GM18498 (cell line): ENCODE measurements at regions not wholly inside any gene's neighbourhood (a gene's known extent, or its start where the extent isn't known, plus 50 kb on each side); places are given as distances from the start of the nearest gene placed in this dataset.

Experiments
- ATAC-seq: cut with Tn5 transposase; IDR thresholded peaks from one replicate; pipeline ENCODE4 v1.9.1; 2021; ENCODE audit warnings: mild to moderate bottlenecking, moderate library complexity; ENCODE audit not compliant: unreplicated experiment

- ATAC-seq = no peak
These were observed 52.6 kb upstream of the GLI2 start for GRCh38 chr2:120683081-120683480.

GRCh38 chr2:120683701-120684100 is 52.0 kb upstream of the GLI2 start:
- no peak for ATAC-seq

DNA sequence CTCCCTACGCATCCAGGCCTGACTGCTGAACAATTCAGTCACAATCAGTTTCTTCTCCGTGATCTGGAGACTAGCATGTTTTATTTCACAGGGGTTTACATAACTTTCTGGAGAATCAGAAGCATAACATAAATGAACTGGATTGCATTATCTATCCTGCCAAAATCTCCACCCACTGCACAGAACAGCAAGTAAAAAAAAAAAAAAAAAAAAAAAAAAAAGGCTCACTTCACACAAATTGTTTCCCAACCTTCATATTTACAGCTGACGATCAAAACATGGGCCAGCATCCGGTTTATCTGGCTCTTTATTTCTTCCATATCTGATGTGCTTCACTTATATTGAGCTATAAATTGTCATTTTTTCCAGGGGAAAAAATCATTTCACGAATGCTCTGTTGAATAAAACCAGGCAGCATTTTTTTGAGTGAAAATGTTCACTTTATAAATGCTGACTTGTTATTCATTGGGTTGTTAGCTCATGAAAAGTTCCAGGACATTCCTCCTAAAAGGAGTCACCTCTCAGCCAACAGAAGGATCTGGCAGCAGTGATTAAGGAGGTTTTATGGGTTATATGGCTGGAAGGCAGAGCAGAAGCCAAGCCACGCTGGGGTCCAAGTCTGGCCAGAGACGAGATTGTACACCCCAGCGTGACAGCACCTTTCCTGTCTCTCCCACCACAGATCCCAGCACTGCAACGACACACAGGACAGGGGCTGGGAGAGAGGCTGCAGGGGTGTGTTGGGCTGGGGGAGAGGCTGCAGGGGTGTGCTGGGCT is 51.2 kb upstream of the GLI2 start:
- ATAC-seq = no peak

GRCh38 chr2:120685066-120685973 is 50.3 kb upstream of the GLI2 start:
- ATAC-seq = no peak
